Astrocyte of the spinal cord (primary cell): ENCODE measurements at regions not wholly inside any gene's neighbourhood (a gene's known extent, or its start where the extent isn't known, plus 50 kb on each side); places are given as distances from the start of the nearest gene placed in this dataset.

Source experiments
- DNase-seq: peaks from one replicate; pipeline ENCODE4 v3.0.0; 2011; ENCODE audit warnings: low read depth, low spot score
- H3K4me3 ChIP-seq: 2 replicates; pipeline ENCODE4 v1.5.1; 2011; ENCODE audit warnings: low read depth, mild to moderate bottlenecking, low read length, moderate library complexity
- CTCF ChIP-seq: IDR thresholded peaks from 2 replicates; pipeline ENCODE4 v1.5.1; 2012; ENCODE audit warnings: low read depth, mild to moderate bottlenecking, low read length, inconsistent platforms
- in situ Hi-C: cut with HindIII; loops from 2 replicates; pipeline ENCODE4 v1.10.0; 2017; ENCODE audit warnings: low sequenced_read_pairs

- no peak for TF ChIP-seq CTCF
- H3K4me3 ChIP-seq, result no peak overlapping the region
- in situ Hi-C loops, result no loop called here
- no peak for DNase-seq
Measured at GRCh38 chr5:35294017-35294416, 63.7 kb upstream of the PRLR start.

- DNase-seq, result no peak
- H3K4me3 ChIP-seq, result no peak overlapping the region
- in situ Hi-C loops, result no loop called here
- TF ChIP-seq CTCF, result no peak
Measured at GRCh38 chr5:35285435-35285834, 55.1 kb upstream of the PRLR start.

- DNase-seq, result no peak
- in situ Hi-C loops, result no loop called here
- no peak for TF ChIP-seq CTCF
- H3K4me3 ChIP-seq, result no peak overlapping the region
Measured at GRCh38 chr5:35285011-35285410, 54.7 kb upstream of the PRLR start.

- TF ChIP-seq CTCF, result no peak
- in situ Hi-C loops, result no loop called here
Measured at GRCh38 chr5:35284364-35284763, 54.1 kb upstream of the PRLR start.

GRCh38 chr5:35282810-35283209 is 52.5 kb upstream of the PRLR start:
- H3K4me3 ChIP-seq, result no peak overlapping the region
- DNase-seq, result no peak
- in situ Hi-C loops, result no loop called here
- no peak for TF ChIP-seq CTCF

More at GRCh38 chr5:35284364-35284763, 54.1 kb upstream of the PRLR start:
- no peak for DNase-seq
- no peak overlapping the region for H3K4me3 ChIP-seq

- in situ Hi-C loops, result no loop called here
- no peak for DNase-seq
- no peak overlapping the region for H3K4me3 ChIP-seq
- no peak for TF ChIP-seq CTCF
Measured at GRCh38 chr5:35281613-35282012, 51.3 kb upstream of the PRLR start.
